SH-SY5Y (cell line): ENCODE measurements at regions not wholly inside any gene's neighbourhood (a gene's known extent, or its start where the extent isn't known, plus 50 kb on each side); places are given as distances from the start of the nearest gene placed in this dataset.

ENCODE experiments used
- GATA2 ChIP-seq: IDR thresholded peaks from 2 replicates; pipeline ENCODE4 v1.6.1; 2011; ENCODE audit warnings: mild to moderate bottlenecking, low read depth, low read length
- GATA3 ChIP-seq: IDR thresholded peaks from 2 replicates; pipeline ENCODE4 v1.6.1; 2011; ENCODE audit warnings: low read depth, mild to moderate bottlenecking, low read length, moderate library complexity

DNA sequence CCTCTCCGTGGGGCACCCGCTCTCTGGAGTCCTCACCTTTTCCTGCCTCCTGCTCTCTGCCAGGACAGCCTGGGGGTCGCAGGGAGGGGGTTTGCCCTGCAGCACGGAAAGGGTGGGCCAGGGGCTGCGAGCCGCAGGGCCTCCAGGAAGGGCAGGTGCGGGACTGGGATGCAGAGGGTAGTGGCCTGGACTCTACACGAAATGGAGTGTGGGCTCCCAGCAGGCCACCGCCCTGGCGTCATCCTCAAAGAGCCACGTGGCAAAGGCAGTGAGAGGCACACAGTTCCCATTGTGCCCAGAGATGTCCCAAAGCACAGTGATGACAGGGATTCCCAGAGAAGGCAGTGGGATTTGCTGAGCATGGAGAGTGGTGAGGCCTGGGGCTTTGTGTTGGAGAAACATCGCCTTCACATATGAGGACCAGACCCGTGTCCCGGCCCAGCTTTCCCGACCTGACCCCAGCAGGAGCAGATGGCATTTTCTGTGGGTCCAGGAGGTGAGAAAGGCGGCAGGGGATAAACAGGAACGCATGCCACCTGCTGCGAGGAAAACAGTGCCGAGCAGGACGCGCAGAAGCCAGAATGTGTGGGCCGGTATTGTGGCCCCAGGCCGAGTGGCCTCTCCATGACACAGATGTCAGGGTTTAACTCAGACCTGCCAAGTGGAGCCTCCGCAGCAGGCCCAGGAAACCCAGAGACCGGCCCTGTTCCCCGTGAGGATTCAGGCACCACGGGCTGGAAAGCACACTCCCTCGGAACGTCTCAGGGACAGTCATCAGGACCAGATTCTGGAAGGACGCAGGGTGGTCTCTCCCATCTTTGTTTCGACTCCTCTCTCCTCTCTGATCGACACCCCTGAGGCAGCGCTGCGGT, 855.5 kb upstream of the SALL3 start:
- TF ChIP-seq GATA2 (no peak), GATA3 (no peak)

DNA sequence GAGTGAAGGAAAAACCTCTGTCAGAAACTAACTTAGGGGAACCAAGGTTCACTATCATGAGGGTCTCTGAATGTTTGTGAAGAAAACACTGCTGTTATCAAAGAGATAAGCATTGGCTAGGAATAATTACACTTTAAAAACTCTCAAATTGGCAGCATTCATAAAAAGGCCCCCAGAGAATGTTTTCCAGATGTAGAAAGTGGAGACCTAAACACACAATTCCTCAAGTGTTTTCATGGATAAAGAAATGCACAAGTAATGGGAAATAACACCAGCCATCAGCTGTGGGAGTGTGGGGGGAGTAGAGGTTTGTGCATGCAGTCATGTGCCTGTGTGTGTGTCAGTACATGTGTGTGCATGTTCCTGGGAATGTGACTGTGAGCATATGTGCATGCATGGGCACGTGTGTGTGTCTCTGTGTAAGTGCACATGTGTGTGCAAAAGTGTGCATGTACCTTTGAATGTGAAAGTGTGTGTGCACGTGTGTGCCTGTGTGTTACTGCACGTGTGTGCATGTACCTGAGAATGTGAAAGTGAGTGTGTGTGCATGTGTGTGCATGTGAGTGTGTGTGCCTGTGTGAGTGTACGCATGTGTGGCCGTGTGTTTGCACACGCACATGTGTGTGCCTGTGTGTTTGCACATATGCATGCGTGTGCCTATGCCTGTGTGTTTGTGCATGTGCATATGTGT, 854.3 kb upstream of the SALL3 start:
- no peak for TF ChIP-seq GATA3
- TF ChIP-seq GATA2 = no peak

DNA sequence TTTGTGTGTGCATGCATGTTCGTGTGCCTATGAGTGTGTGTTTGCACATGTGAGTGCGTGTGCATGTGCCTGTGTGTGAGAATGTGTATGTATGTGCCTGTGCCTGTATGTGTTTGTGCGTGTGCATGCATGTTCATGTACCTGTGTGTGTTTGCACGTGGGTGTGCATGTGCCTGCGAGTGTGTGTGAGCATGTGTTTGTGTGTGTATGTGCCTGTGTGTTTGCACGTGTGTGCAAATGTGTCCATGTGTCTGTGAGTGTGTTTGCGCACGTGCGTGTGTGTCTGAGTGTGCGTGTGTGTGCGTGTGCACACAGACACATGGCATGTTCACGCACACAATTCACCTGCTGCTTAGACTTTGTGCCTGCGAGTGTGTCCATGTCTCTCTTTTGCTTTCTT, 853.5 kb upstream of the SALL3 start:
- TF ChIP-seq GATA3 = no peak
- no peak for TF ChIP-seq GATA2

DNA sequence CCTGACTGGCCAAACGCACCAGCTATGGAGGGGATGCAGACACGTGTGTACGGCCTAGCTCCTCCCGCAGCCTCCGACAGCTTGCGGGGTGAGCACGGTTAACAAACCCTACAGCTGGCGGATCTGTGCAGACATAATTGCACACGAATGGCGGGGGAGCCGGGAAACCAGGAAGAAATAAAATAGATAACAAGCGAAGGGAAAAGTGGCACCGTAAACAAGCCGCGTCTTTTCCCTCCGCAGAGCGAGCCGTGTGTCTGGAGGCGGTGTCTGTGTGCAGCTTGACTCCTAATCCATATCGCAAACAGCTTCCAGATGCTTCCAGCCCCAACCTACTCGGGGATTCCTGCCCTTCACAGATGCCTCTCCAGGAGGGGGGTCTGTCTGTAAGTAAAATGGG, 853.1 kb upstream of the SALL3 start:
- TF ChIP-seq GATA3 (no peak), GATA2 (no peak)

DNA sequence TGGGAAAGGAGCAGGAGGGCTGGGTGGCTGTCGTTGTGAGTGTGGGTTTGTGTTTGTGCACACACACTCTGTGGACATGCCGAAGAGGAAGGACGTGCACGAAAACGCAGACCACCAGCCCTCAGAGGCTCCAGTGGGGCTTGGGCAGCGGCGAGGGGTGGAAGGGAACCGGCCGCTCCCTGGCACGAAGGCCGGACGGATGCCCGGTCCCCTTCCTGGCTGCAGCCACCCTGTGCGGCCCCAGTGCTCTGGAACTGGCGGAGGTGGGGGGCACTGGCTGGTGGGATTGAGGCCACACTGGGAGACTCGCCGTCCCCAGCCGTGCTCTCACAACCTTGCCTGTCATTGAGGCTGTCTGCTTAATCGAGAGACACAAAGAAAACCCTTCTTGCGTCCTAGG, 852.6 kb upstream of the SALL3 start:
- TF ChIP-seq GATA2 (no peak), GATA3 (no peak)

- no peak for TF ChIP-seq GATA3
- no peak for TF ChIP-seq GATA2
Measured at GRCh38 chr18:78128004-78128403, 851.6 kb upstream of the SALL3 start.

- no peak for TF ChIP-seq GATA2
- TF ChIP-seq GATA3 = no peak
Measured at GRCh38 chr18:78129260-78129659, 850.4 kb upstream of the SALL3 start.

GRCh38 chr18:78130232-78131195, 849.1 kb upstream of the SALL3 start:
- TF ChIP-seq GATA3 (no peak), GATA2 (no peak)

GRCh38 chr18:78133729-78134128, 845.9 kb upstream of the SALL3 start:
- TF ChIP-seq GATA3 = no peak

DNA sequence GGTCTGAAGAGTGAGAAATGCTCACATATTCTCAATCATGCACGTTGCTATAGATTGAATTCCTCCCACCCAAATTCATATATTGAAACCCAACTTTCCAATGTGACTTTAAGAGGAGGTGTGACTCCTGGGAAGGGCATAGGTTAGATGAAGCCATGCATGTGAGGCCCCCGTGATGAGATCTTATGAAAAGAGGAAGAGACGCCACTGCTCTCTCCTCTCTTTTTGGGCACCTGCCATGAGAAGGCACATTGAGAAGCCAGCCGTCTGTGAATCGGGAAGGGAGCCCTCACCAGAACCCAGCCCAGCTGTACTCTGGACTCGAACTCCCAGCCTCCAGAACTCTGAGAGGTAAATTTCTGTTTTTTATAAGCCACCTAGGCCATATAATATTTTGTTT, 842.6 kb upstream of the SALL3 start:
- TF ChIP-seq GATA2 = no peak
- no peak for TF ChIP-seq GATA3

DNA sequence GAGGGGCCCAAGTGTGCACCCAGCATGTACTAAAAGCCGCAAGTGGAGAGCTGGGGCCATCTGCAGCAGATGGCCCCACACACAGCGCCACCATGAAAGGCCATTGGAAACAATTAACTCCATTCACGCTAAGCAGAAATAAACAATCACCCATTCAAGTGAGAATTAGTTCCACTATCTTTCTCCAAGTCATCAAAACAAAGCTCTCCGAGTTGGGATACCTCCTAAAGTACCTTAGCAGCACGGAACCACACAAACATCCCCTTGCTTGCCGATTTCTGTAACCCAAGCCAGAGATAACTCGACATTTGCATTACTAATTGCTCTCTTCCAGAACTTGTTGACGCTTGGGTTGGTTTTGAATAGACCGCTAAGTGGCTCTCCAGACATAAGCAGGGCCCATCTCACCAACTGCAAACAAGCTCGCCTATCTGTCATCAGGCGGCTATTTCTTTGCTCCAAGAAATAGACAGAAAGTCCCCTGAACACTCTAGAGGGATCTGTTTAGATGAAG, 840.6 kb upstream of the SALL3 start:
- TF ChIP-seq GATA2 (no peak), GATA3 (no peak)

GRCh38 chr18:78140294-78140693, 839.3 kb upstream of the SALL3 start:
- TF ChIP-seq GATA3 (no peak), GATA2 (no peak)

DNA sequence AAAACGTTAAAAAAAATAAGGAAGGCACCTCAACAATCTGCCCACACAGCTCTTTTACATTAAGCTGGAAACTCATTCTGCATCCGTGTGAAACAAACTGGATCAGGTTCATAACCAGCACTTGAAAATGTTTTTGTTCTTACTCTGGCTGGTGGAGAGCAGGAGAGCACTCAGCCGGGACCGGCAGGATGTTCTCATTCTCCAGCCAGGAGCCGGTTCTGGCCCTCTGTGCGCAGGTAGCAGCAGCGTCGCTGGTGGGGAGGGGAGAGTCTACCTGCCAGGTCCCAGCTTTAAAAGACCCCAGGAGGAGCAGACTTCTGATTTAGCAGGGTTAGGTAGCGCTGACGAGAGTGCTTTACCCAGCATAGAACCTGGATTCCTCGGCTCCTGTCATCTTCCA, 834.9 kb upstream of the SALL3 start:
- TF ChIP-seq GATA2 (no peak), GATA3 (no peak)

GRCh38 chr18:78145096-78145495, 834.5 kb upstream of the SALL3 start:
- no peak for TF ChIP-seq GATA3
- no peak for TF ChIP-seq GATA2
